ENCODE measurements at regions not wholly inside any gene's neighbourhood (a gene's known extent, or its start where the extent isn't known, plus 50 kb on each side); places are given as distances from the start of the nearest gene placed in this dataset.
A peak's percentile ranks its signal among the peaks of the same experiment; 100 is the strongest.

DNA sequence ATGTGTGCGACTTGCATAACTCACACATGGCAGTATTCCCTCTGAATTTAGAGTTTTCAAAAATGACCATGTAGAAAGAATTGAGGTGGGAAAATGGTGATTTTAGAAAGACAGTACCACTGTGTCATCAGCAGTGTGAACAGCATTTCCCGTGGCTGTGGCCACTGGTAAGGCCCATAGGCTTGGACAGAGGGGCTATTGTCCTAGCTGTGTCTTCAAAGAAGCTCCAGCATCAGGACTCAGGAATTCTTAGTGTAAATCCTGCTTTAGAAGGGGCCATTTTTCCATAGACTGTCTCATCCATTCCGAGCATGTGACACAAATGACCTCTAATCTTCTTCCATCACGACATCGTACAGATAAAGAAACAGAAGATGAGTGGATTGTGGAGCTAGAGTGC, 119.3 kb upstream of the BACE2 start:
- no peak for DNase-seq

DNA sequence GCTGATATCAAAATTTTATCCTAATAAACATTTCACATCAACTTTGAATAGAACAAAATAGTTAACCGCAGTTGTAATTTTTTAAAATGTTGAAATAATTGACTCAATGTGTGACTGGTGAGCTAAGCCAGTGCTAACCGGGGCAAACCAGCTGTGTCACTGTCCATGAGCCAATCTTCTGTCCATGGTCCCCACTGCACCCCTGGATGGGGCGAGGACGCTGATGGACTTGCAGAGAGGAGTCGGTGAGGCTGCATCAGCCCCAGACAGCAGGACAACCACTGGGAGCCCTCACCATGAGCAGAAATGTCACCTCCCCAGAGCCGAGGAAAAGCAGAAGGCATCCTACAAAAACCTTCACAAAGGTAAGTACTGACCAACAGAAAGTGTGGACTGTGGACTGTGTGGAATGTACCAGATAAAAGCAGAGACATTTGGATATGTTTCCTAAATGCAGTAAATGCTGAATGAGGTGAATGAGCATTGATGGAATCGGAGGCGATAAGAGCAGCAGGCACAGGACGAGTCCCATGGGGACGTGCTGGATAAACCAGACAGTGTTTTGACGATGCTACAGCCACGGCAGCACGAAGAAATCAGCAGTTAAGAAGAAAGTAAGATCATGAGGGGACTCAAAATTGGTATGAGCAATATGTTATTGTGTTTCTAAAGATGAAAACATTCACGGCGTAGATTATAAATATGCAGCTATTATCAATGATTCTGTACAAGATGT, 115.0 kb upstream of the BACE2 start:
- DNase-seq = no peak

- DNase-seq = no peak
Observed at GRCh38 chr21:41054018-41054578, 113.9 kb upstream of the BACE2 start.

- no peak for DNase-seq
Observed at GRCh38 chr21:41055266-41055665, 112.7 kb upstream of the BACE2 start.

DNA sequence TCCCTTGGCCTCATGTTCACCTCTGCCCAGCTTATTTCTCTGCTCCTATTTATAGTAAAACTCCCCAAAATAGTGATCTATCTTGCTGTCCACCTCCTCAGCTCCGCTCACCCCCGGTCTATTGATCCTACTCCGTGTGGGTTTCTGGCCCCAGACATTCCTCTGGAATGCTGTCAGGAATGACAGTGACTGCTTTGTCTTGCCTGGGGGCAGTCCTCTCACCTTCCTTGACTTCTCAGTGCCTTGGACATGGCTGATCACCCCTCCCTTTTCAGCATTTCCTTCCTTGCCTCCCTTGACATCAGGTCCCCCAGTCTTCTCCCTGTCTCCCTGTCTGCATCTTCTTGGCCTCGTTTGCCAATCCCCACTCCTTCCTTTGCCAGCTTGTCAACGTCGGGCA, 108.1 kb upstream of the BACE2 start:
- DNase-seq = no peak

- no peak for DNase-seq
Observed at GRCh38 chr21:41061701-41062100, 106.3 kb upstream of the BACE2 start.

DNA sequence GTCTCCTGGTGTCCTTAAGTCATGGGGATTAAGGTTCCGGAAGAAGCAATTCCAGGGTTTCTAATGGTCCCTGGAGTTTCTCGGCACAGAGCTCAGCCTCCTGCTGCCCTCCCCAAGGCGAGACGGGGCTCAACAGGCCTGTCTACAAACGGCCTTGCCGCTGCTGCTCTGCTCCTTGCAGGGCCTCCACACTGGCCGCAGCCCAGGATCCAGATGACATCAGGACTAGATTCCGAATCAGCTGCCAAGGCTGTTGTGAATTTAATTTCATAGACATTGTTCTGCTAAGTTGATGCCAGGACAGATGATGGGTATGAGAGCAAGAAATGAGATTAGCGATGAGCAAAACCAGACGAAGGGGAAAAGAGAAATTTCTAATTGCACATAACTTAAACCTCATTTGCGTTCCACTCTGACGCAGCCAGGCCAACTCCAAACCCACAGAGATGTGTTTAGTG, 103.6 kb upstream of the BACE2 start:
- no peak for DNase-seq

DNA sequence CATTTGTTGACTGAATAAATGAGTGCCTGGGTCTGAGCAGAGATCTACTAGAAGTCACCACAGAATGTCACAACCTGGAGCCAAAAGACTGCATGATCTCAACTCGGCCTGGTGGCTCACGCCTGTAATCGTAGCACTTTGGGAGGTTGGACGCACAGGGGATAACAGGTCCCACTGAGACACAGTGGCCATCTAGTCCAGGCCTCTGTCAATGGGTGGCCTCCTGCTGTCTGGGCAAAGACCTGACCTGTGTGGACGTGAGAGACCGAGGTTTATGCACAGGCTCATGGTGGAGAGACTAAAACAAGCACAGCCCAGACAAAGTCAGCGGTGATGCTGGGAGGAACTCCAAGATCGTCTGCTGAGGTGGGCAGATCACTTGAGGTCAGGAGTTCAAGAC, 103.0 kb upstream of the BACE2 start:
- DNase-seq = no peak

DNA sequence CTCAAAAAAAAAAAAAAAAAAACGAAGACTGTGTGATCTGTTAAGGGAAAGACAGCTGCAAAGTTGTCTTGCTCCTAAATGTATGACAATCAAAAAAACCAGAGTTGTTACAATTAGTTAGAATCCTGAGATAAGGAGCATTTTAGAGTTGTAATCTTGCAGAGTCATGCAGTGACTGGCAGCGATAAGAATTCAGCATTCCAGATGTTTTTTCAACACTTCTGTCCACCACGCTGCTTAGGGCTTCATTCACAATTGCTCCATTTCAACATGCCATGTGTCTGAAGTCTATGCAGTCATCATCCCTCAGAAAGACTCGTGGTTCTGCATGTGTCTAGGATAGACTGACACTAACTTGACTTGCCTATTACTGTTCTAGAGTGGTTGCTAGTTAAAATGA, 102.4 kb upstream of the BACE2 start:
- DNase-seq = no peak

DNA sequence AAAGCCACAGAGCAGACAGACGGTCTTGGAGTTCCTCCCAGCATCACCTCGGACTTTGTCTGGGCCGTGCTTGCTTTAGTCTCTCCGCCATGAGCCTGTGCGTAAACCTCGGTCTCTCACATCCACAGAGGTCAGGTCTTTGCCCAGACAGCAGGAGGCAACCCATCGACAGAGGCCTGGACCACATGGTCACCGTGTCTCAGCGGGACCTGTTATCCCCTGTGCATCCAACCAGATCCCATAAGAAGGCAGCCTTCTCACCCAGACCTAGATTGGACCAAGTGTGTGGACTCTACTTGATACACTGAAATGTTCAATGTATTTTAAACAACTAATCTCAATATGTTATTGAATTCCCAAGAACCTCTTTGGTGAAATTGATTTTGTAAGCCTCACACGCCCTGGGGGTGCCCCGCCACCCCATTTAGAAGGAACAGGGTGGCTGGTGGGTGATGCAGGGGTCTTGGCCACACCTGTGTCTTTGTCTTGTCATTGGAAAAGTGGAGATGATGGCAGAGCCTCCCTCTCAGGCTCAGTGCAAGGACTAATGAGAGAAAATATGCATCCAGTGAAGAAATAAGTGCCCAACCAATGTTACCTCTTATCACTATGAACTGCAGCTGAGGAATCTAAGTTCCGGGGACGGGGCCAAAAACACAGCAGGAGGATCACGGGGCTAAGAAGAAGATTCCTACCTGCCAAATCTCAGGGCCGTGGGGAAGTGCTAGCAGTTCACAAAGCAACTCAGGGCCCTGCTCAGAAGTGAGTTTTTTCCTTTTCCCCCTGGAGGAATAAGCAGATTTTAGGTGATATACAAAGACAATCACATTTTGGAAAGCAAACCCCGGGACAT, 101.6 kb upstream of the BACE2 start:
- DNase-seq = no peak

DNA sequence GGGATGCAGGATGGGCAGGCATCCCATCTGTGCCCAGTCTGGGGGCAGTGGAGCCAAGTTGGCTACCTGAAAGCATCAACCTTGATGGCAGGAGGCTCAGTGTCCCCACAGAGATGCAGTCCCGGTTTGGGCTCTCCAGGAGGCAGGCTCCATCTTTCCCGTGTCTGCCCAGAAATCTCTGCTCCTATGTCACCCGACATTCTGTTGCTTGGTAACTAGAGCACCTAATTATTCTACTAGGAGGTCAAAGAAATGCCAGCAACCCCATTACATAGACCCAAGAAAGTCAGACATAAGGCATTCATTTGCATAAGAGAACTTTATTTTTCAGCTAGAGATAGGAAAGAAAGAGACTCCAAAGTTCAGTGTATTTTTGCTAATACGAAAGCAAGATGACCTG, 100.3 kb upstream of the BACE2 start:
- no peak for DNase-seq

DNA sequence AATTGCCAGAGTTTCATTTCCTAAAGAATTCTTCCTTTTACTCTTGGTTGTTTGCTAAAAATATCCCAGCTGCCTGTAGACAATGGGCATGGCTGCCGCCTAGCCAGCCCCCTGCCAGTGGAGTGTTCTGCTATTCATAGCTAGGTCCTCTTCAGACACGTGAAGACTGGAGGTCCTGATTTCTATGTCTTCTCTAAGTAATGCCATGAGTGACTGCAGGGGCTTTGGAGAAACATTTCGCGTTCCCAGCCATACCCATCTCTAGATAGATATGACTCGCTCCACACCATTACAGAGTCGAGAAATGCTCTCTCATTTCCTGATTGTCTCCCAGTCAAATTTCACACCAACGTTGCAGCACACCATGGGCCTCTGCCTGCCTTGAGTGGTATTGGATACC, 99.5 kb upstream of the BACE2 start:
- no peak for DNase-seq

GRCh38 chr21:41068967-41069642, 98.9 kb upstream of the BACE2 start:
- DNase-seq = peak; percentile 39

DNA sequence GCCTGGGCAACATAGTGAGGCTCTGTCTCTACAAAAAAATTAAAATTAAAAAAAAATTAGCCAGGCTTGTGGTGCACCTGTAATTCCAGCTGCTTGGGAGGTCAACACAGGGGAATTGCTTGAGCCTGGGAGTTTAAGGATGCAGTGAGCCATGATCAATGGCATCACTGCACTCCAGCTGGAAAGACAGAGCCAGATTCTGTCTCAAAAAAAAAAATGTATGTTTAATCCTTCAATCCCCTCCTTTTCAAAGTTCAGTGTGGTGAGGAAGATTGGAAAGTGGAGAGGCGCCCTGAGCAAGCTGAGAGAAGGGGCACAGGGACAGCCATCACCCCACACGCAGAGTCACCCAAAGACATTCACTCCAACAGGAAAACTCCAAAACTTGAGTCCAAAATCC, 97.7 kb upstream of the BACE2 start:
- no peak for DNase-seq

DNA sequence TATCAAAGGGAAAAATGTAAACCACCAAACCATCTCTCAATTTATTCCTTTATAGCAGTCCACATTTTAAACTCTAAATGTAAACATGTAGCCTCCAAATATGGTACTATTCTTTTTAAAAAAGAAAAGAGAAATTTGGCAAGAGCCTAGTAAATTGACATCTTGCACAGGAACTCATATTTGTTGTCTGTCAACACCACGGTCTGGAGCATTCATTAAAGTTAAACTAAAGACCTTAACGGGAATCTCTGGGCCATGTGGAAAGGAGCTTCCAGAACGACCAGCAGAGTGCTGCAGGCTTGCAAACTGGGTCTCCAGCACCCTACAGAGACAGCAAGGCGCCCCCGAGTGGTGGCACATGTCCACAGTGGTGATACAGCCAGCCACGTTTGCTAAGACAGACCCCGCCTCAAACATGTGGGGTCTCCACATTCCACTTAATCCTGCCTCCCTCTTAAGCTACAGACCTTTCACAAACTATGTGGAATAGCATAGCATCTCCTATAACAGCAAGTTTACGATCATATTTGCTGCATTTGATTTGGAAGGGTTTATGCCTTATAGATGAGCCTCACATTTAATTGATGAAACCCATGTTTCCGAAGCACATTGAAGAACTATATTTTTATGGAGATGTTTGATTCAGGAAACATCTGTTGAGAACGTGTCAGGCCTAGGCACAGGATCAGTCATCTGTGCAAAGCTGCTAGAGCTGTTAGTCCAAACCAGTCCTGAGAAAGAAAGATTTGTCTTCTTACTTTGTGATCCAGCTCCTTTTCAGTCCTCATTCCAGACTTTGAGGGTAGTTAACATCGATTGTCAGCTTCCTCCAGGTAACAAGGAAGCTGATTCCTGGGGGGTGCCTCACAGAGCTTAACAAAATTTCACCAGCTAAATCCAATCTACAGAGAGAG, 96.4 kb upstream of the BACE2 start:
- DNase-seq = no peak

DNA sequence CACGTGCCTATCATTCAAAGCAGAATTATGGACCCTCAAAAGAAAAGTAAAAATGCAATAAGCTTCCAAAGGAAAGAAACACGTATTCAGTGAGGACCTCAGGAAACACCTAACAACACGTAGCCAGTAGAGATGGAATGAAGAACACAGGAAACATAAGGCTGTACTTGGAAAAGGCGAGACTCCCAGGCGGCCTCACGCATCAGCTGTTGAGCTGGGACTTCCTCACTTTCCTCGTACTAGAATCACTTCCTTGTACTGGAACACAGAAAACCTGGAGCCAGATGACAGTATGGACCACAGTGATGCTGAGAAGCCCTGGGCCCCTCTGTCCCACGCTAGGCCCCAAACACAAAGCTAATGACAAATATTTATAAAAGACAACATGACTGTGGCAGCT, 94.4 kb upstream of the BACE2 start:
- no peak for DNase-seq

GRCh38 chr21:41074396-41075184, 93.4 kb upstream of the BACE2 start:
- no peak for DNase-seq

DNA sequence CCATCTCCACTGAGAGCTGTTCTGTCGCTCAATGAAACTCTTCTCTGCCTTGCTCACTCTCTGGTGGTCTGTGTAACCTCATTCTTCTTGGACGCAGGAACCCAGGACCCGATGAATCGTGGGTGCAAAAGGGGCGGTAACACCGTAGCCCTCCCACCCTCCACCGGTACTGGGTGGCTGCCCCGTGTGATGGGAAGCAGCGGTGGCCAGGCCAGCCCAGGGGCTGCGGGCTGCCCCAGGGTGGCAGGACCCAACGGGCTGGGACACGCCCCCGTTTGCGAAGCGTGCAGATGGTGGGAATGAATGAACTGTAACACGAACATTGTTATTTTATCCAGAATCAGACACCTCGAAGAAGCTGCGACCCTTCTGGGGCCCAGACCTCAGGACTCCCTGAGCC, 92.3 kb upstream of the BACE2 start:
- DNase-seq = no peak

GRCh38 chr21:41076064-41076463, 91.9 kb upstream of the BACE2 start:
- DNase-seq = no peak

DNA sequence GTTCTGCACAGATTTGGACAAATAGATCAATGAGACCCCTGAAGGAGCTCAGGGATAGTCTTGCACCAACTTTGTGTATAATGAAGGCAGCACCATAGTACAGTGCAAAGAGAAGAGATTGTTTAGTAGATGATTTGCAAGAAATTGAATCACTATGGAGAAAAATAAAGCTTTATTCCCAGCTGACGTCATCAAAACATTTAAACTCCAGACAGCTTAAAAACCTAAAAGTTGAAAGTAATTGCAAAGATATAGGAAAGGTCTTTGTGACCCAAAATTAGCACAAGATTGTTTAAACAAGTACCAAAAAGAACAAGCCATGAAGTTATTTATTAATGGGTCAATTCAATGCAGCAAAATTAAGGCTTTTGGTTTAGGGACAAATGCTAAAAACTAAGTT, 88.8 kb upstream of the BACE2 start:
- no peak for DNase-seq

GRCh38 chr21:41080485-41081121, 87.4 kb upstream of the BACE2 start:
- DNase-seq = no peak

Data from activated CD4-positive, alpha-beta T cell treated with anti-CD3 and anti-CD28 coated beads for 1 hour (primary cell).